ENCODE measurements at regions not wholly inside any gene's neighbourhood (a gene's known extent, or its start where the extent isn't known, plus 50 kb on each side); places are given as distances from the start of the nearest gene placed in this dataset.

GRCh38 chr5:165720901-165721300, 2215.5 kb downstream of the MAT2B start:
- Histone ChIP-seq H3K27me3 (ENCODE audit: insufficient read depth, poor library complexity, severe bottlenecking) (no peaks in the 10 kb centered on the region), H3K27ac (ENCODE audit: poor library complexity, severe bottlenecking) (no peak overlapping the region), H3K9me3 (ENCODE audit: severe bottlenecking) (no peaks in the 10 kb centered on the region), H3K36me3 (ENCODE audit: low read depth) (no peaks in the 10 kb centered on the region), H3K4me1 (ENCODE audit: insufficient read depth, poor library complexity, severe bottlenecking) (no peaks in the 10 kb centered on the region), H3K4me3 (ENCODE audit: severe bottlenecking) (no peak overlapping the region)
- DNase-seq (ENCODE audit: low spot score) (no peak), ATAC-seq (ENCODE audit: low read depth) (no peak)
- TF ChIP-seq, protein P1, sequence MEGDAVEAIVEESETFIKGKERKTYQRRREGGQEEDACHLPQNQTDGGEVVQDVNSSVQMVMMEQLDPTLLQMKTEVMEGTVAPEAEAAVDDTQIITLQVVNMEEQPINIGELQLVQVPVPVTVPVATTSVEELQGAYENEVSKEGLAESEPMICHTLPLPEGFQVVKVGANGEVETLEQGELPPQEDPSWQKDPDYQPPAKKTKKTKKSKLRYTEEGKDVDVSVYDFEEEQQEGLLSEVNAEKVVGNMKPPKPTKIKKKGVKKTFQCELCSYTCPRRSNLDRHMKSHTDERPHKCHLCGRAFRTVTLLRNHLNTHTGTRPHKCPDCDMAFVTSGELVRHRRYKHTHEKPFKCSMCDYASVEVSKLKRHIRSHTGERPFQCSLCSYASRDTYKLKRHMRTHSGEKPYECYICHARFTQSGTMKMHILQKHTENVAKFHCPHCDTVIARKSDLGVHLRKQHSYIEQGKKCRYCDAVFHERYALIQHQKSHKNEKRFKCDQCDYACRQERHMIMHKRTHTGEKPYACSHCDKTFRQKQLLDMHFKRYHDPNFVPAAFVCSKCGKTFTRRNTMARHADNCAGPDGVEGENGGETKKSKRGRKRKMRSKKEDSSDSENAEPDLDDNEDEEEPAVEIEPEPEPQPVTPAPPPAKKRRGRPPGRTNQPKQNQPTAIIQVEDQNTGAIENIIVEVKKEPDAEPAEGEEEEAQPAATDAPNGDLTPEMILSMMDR (IDR thresholded peaks at IDR 0.05; ENCODE audit: poor library complexity, severe bottlenecking) = no peak

GRCh38 chr5:165722401-165722800, 2217.0 kb downstream of the MAT2B start:
- Histone ChIP-seq H3K27me3 (ENCODE audit: insufficient read depth, poor library complexity, severe bottlenecking) (no peaks in the 10 kb centered on the region), H3K36me3 (ENCODE audit: low read depth) (no peaks in the 10 kb centered on the region), H3K9me3 (ENCODE audit: severe bottlenecking) (no peaks in the 10 kb centered on the region), H3K27ac (ENCODE audit: poor library complexity, severe bottlenecking) (no peak overlapping the region), H3K4me1 (ENCODE audit: insufficient read depth, poor library complexity, severe bottlenecking) (no peaks in the 10 kb centered on the region), H3K4me3 (ENCODE audit: severe bottlenecking) (no peak overlapping the region)
- no peak for ATAC-seq (ENCODE audit: low read depth)
- TF ChIP-seq, protein P1 (IDR thresholded peaks at IDR 0.05; ENCODE audit: poor library complexity, severe bottlenecking) = no peak
- DNase-seq (ENCODE audit: low spot score) = no peak

DNA sequence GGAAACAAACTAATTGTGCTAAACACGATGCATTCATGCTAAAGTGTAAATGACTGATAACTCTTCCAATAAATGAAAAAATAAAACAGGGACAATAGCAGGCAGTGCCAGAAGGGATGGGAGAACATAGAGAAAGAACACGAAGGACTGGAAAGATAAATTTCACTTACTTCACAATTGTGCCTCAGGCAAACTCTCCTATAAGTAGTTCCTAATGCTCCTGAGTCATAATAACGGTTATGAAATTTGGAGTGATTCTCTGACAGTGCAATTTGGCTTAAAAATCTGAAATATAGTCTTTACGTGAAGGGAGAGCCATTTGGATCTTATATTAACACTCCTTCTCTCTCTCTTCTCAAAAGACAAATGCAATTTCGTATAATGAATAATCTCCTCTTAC, 2218.5 kb downstream of the MAT2B start:
- Histone ChIP-seq H3K27ac (ENCODE audit: poor library complexity, severe bottlenecking) (no peak overlapping the region), H3K36me3 (ENCODE audit: low read depth) (no peaks in the 10 kb centered on the region), H3K27me3 (ENCODE audit: insufficient read depth, poor library complexity, severe bottlenecking) (no peaks in the 10 kb centered on the region), H3K9me3 (ENCODE audit: severe bottlenecking) (no peaks in the 10 kb centered on the region), H3K4me1 (ENCODE audit: insufficient read depth, poor library complexity, severe bottlenecking) (no peaks in the 10 kb centered on the region), H3K4me3 (ENCODE audit: severe bottlenecking) (no peak overlapping the region)
- ATAC-seq (ENCODE audit: low read depth) (no peak), DNase-seq (ENCODE audit: low spot score) (no peak)
- TF ChIP-seq, protein P1 (IDR thresholded peaks at IDR 0.05; ENCODE audit: poor library complexity, severe bottlenecking) = no peak

- H3K36me3 ChIP-seq (ENCODE audit: low read depth) = no peaks in the 10 kb centered on the region
- H3K27ac ChIP-seq (ENCODE audit: poor library complexity, severe bottlenecking) = no peak overlapping the region
- TF ChIP-seq, protein P1 (IDR thresholded peaks at IDR 0.05; ENCODE audit: poor library complexity, severe bottlenecking) = no peak
- no peaks in the 10 kb centered on the region for H3K4me1 ChIP-seq (ENCODE audit: insufficient read depth, poor library complexity, severe bottlenecking)
- DNase-seq (ENCODE audit: low spot score) (no peak), ATAC-seq (ENCODE audit: low read depth) (no peak)
- no peaks in the 10 kb centered on the region for H3K27me3 ChIP-seq (ENCODE audit: insufficient read depth, poor library complexity, severe bottlenecking)
- no peak overlapping the region for H3K4me3 ChIP-seq (ENCODE audit: severe bottlenecking)
- no peaks in the 10 kb centered on the region for H3K9me3 ChIP-seq (ENCODE audit: severe bottlenecking)
These were observed 2223.0 kb downstream of the MAT2B start for GRCh38 chr5:165728425-165728824.

GRCh38 chr5:165735388-165735787, 2230.0 kb downstream of the MAT2B start:
- Histone ChIP-seq H3K27ac (ENCODE audit: poor library complexity, severe bottlenecking) (no peak overlapping the region), H3K27me3 (ENCODE audit: insufficient read depth, poor library complexity, severe bottlenecking) (no peaks in the 10 kb centered on the region), H3K4me1 (ENCODE audit: insufficient read depth, poor library complexity, severe bottlenecking) (no peaks in the 10 kb centered on the region), H3K36me3 (ENCODE audit: low read depth) (no peaks in the 10 kb centered on the region), H3K9me3 (ENCODE audit: severe bottlenecking) (no peaks in the 10 kb centered on the region), H3K4me3 (ENCODE audit: severe bottlenecking) (no peak overlapping the region)
- ATAC-seq (ENCODE audit: low read depth) (no peak), DNase-seq (ENCODE audit: low spot score) (no peak)
- TF ChIP-seq, protein P1 (IDR thresholded peaks at IDR 0.05; ENCODE audit: poor library complexity, severe bottlenecking) = no peak
